GM21786 (cell line): ENCODE measurements at regions not wholly inside any gene's neighbourhood (a gene's known extent, or its start where the extent isn't known, plus 50 kb on each side); places are given as distances from the start of the nearest gene placed in this dataset.

ENCODE experiments used
- ATAC-seq: cut with Tn5 transposase; IDR thresholded peaks from one replicate; pipeline ENCODE4 v1.9.1; 2021; ENCODE audit not compliant: unreplicated experiment

DNA sequence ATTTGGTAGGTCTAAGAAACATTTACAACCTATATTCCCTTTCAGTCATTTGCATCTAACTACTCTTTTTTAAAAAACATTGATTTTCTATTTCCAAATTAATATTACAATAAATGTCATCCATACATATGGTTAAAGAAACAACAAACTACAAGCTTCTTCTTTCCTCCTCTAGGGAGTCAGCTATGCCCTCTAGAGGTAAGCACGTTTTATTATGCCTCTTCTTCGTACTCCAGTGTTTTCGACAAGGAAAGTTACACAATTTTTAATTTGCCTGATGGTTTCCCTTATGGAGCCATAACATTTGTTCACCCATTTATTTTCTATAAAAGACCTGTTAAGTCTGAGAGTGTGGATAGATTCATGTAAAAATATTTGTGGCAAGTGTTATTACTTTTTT, 183.4 kb upstream of the CDH7 start:
- no peak for ATAC-seq

DNA sequence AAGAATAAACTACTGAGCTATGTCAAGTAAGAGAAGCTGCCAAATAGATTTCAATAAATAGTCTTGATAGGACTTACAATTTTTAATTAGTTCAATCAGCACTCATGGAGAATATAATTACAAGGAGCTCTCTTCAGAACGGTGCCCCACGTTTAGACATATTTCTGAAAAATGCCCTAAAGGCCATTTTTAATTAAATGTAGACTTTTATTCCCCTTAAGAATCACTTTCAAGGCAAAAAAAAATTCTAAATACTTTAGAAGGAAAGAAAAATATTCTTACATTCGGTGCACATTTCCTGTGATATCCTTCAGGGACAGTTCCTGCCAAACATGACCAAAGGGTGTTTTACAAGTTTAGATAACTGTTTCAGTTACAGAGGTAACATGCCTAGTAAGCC, 202.5 kb upstream of the CDH7 start:
- ATAC-seq = no peak

DNA sequence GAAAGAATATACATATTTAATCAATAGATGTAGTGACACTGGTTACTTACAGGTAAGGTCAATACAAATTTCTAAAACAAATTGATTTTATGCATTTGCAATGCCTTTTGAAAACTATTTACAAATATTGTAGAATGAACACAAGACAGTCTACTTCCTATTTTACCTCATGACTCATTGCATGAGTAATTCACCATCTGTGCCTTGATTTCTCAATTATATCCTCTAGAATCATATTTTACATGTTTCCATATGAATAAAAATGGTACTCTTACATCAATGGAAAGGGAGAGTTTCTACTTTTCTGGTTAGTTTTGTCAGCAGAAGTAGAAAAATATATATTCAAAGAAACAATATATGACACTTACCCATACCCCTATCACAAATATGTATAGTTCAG, 203.8 kb upstream of the CDH7 start:
- ATAC-seq = no peak

DNA sequence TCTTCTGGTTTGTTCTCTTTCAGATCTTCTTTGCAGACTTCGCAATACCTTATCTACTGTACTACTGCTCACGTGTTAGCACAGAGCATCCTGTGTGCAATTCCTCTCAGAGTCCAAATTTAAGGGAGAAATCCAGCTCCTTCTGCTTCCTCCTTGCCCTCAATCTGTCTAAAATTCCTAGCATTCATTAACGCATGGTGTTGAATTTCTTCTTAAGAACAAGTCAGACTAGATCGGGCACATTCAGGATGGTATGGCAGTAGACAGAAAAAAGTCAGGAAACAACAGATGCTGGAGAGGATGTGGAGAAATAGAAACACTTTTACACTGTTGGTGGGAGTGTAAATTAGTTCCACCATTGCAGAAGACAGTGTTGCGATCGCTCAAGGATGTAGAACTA, 206.1 kb upstream of the CDH7 start:
- ATAC-seq = no peak

DNA sequence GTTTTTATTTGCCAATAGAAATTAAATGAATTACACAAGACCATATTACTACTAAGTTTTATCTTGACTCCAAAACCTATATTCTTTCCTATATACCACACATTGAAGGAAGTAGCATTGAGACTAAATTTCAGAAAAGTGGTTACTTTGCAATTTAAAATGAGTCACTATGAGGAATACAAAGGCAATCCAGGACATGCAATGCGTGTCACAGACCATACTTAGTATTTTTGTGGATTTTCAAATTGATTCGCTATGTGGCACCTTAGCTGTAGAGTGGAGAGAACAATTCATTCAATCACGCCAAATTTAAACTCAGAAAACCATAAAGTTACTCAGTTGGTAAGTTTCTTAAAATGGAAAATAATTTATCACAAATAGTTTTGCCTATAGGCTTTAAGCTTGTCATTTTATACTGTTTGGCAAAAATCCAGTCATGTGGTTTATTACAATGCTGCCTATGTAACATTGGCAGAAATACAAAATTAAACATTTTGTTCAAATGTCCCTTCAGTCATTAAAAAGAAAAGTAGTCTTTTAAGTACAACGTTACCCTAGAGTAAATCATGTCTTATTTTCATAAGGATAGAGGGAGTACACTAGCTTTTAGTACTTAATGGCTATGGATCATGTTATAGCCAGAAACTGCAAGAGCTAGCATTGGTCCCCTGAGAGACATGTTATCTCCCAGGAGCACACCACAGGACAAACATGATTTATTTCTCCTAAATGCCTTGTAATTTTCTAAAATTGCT, 222.8 kb upstream of the CDH7 start:
- no peak for ATAC-seq

DNA sequence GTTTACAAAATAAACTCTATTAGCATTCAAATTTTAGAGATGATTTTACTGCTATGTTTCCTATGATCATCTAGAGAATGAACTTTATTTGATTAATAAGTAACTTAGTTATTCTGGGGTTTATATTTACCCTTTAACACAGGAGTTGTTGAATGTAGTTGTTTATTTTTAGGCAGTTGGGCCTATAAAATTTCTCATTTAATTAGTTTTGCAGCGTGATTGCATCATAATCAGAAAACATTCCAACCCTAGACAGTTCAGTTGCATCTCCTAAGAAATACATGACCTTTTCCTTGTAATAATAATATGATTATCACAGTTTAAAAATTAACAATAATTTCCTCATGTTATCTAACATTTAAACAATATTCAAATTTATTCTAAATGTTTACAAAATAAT, 224.7 kb upstream of the CDH7 start:
- no peak for ATAC-seq

DNA sequence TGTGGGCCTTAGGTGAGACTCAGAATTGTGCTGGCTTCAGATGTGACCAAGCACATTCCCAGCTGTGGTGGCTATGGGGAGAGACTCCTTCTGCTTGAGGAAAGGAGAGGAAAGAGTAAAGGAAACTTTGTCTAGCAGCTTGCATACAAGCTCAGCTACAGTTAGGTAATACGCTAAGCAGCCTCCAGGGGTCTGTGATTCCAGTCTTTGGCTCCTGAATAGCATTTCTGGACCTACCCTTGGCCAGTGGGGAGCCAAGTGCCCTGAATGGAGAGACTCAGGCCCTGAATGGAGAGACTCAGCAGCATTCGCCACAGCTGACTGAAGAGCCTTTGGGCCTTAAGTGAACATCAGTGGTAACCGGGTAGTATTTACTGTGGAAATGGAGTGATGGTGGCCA, 227.4 kb upstream of the CDH7 start:
- ATAC-seq = no peak

DNA sequence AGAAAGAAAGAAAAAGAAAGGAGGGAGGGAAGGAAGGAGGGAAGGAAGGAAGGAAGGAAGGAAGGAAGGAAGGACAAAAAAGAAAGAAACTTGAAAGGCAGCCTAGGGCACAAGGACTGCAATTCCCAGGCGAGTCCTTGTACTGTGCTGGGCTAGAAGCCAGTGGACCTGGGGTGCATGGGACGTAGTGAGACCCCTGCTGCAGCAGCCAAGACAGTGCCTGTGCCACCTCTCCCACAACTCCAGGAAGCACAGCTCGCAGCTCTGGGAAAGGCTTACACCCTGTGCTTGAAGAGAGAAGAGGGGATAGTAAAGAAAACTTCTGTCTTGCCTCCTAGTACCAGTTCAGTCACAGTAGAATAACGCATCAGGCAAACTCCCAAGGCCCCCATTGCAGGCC, 227.9 kb upstream of the CDH7 start:
- ATAC-seq = no peak

DNA sequence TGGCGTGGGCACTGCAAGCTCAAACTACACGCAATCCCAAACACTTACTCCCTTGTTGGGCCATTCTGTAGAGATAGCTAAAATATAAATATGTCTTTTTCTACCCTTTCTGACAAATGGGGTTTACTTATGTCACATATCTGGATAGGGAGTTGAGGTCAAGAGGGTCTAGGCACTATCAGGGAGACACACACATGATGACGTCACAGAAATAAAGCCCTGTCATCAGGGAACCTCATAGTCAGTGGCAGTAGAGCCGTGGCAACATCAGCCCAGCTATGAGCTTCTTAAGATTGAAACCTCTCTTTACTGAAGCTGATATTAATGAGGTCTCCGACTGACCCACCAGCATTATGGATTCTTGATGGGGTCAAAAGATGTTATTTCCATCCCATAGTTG, 234.6 kb upstream of the CDH7 start:
- ATAC-seq = no peak

DNA sequence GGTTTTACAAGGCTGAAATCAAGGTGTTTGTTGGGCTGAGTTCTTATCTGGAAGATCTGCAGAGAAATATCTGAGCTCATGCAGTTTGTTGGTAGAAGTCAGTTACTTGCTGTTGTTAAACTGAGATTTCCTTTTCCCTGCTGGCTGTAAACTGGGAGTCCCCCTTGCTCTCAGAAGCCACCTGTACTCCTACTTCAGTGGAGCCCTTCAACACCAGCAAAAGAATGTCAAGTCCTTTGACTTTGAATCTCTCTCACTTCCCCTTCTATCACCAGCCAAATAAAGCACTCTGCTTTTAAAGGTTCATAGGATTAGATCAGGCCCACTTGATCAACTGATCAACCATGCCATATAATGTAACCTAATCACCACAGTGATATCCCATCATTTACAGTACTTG, 252.2 kb upstream of the CDH7 start:
- no peak for ATAC-seq

DNA sequence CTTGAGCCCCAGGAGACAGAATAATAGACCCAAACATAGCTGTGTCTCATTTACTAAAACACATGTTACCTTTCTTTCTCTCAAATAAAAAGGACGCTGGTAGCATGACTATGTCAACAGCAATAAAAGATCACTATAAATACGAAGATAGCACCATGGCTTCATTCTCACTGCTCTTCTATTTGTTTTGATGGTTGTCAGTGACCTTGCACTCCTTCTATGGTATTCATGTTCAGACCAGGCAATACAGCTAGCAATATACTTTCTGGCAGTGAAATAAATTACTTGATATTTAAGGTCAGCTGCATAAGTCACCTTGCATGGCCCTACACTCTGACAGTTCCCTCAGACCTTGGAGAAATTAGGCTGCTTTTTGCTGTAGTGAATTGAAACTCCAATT, 263.2 kb upstream of the CDH7 start:
- ATAC-seq = no peak

DNA sequence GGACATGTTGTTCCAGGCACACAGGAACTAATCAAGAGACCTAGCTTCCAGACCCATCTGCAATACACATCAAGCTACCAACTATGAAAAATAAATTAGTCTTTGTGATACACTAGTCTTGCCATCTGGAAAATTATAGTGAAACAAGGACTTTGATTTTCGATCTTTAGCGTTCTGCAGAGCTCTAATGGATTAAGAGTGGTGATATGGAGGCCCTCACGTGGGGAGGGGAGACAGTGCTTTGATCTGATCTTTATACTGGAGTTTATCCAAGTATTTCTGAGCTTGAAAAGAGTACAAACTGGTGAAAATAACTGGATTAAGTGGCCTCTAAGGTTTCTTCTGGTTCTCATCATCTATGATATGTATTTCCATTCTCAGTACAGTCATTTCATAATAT, 273.4 kb upstream of the CDH7 start:
- ATAC-seq = no peak

DNA sequence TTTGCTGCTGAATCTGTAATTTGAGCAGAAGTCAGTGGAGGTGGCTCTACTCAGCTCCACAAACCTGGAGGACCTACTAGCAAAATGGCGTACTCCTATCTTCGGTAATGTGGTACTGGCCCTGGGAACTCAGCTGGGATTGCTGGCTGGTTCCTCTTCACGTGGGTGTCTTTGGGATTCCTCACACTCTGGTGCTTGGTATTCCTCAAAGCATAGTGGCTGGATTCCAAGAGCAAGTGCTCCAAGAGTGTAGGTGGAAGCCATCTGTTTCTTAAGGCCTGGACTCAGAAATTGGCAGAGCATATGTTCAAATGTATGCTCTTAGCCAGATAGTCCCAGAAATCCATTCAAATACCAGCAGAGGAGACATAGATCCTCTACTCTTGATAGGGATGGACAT, 281.9 kb upstream of the CDH7 start:
- no peak for ATAC-seq

DNA sequence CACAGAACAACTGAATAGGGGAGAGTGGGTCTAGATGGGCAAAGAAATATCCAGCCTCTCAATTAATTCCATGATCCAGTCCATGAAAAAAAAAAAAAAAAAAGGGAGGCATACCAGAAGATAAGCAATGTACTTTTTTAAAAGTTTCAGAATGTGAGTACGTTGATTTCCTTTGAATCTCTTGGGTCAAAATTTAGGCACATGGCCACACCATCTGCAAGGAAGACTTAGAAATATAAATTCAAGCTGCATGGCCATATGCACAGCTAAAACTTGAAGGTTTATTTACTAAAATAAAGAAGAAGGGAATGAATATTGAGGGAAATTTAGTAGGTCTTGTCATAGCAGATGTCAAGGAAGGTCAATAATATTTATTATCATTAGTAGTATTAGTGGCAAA, 286.5 kb upstream of the CDH7 start:
- ATAC-seq = no peak

DNA sequence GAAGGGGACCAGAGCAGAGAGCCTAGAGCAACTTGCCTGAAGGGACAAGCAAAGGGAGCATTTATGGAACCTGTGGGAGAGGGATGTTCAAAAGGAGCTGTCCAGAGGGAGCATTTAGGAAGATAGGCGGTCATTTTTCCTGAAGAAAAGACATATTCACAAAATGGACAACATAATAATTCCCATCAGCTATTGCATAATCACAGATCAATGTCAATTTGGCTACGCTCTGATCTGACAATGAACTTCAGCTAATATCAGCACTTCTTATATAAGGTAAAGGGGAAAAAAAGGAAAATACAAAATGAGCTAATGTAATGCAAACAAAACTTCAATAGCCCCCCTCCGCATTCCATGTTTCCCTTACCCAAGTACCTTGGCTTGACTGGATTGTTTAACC, 291.1 kb upstream of the CDH7 start:
- no peak for ATAC-seq

DNA sequence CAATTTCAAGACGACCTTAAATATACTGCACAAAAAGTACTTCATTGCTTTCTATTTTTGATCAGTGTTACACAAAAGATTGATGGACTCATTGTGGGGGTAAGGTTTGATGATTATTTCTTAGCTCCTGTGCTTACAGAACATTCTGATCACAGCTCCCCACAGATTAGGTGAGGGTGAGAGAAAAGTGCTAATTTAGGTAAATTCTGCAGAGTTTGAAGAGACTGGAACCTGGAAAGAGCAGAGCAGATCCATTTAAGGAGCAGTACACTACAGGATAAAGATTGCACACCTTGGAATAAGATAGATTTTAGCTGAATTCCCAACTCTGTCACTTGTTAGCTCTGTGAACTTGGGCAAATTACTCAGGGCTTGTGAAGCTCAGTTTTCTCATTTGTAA, 291.9 kb upstream of the CDH7 start:
- ATAC-seq = no peak

DNA sequence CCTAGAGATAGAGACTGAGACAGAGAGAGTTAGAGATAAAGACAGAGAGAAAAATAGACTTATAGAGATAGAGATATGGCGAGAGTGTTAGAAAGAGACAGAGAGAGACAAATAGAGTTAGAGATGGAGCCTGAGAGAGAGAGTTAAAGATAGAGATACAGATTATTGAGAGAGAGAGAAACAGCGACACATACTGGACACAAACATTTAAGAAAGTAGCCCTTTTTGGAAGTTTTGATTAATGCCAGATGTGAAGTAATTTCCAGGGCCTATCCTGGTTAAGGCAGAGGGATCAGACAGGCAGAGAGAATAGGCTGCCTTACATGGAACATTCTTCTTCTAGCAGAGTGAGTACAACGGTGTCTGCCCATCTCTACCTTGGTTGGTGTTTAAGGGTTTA, 311.6 kb upstream of the CDH7 start:
- ATAC-seq = no peak

DNA sequence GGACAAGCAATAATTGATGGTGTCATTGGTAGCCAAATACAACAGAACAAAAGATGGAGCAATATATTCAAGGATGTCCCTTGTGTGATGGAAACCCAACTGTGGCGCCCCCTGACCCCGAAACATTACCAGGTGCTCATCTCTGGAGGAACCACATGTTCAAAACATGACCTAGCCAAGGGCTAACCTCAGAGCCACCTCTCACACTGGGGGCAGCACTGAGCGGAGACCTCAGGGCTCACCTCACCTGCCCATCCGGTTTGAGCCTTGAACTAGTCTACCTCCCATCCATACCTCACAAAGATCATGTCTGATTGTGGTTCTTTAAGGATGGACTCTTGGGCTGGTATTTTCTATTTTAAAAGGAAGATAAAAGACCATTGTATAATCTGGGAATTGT, 314.4 kb upstream of the CDH7 start:
- no peak for ATAC-seq

DNA sequence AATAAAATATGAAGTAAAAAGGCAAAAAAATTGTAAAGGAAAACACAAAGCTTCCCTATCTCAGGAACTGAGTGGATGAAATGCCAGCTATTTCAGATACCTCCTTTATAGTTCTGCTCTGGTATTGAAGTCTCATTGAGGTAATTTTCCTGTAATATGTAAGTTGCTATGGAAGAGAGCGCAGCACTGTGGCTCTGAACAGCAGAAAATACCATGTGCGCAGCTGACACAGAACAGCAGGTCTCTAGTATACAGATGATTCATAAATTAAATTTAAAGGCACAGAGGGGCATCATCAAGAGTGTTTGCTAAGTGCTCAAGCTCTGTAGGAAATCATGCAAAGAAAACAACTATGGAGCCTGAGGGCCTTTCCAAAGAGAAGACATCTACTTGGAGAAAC, 315.3 kb upstream of the CDH7 start:
- ATAC-seq = no peak

DNA sequence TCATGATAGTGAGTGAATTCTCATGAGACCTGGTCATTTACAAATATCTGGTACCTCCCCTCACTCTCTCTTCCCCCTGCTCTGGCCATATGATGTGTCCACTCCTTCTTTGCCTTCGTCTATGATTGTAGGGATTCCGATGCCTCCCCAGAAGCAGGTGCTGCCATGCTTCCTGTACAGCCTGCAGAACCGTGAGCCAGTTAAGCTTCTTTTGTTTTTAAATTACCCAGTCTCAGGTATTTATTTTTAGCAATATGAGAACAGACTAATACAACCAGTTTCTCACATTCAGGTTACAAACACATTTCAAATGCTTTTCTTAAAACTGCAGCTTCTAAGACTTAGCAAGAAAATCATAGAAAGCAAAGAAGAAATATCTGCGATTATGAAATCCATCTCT, 321.2 kb upstream of the CDH7 start:
- no peak for ATAC-seq

DNA sequence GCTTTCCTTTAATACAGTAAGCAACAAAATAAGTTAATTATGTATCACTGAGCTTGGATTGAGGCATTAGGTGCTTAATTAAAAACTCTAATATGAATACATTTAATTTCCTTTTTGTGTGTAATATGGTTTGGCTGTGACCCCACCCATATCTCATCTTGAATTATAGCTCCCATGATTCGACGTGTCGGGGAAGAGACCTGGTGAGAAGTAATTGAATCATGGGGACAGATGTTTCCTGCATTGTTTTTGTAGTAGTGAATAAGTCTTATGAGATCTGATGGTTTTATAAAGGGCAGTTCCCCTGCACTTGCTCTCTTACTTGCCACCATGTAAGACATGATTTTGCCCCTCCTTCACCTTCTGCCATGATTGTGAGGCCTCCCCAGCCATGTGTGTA, 325.4 kb upstream of the CDH7 start:
- ATAC-seq = no peak

DNA sequence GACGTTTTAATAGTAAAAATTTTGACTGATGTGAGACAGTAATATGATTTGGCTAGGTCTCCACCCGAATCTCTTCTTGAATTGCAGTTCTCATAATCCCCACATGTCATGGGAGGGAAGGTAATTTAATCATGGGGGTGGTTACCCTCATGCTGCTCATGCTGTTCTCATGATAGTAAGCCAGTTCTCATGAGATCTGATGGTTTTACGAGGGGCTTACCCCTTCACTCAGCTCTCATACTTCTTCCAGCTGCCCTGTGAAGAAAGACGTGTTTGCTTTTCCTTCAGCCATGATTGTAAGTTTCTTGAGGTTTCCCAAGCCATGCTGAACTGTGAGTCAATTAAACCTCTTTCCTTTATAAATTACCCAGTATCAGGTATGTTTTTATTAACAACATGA, 327.0 kb upstream of the CDH7 start:
- no peak for ATAC-seq

DNA sequence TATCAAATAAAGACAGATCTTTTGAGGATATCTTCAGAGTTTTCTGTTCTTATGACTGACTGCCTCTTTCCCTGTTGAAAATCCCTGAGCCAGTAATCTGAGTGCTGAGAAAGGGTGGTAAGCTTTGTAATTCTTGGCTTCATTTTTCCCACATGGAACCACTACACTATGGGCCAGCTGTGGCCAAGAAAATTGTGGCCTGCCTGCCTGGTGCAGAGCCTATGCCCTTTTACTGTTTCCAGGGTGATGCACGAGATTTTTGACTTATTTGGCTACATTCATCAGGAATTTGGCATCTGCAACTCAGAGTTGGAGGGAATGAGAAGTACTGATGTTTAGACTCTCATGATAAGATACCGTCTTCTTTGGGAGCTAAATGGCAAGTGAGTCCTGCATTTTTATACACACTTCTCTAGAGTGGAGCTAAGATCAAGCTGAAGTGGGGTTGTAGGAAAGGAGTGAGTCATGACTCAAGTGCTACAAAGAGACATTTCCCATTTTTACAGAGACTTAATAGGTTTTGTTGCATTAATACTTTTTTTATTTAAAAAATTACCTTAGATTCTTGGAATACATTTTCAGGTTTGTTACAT, 328.2 kb upstream of the CDH7 start:
- ATAC-seq = no peak
